Esophagus squamous epithelium (tissue), 5 donors: ENCODE measurements at regions not wholly inside any gene's neighbourhood (a gene's known extent, or its start where the extent isn't known, plus 50 kb on each side); places are given as distances from the start of the nearest gene placed in this dataset.

ENCODE experiments used
- DNase-seq: peaks from one replicate; lab custom pipeline; 2025; lab: John Stamatoyannopoulos, UW
- H3K27ac ChIP-seq, 4 donors: fragments of 200-600 bp; sonication (generic); one replicate each; pipeline ENCODE4 v1.5.1; 2016 to 2019; ENCODE audit warnings: mild to moderate bottlenecking in 1 of 4
- H3K27me3 ChIP-seq, 4 donors: fragments of 200-600 bp; sonication (generic); 1 replicate in 3 of 4; 2 replicates in 1 of 4; pipeline versions ENCODE4 v1.5.1 to v1.6.0; 2017 to 2021; ENCODE audit warnings: antibody characterized with exemption in 1 of 4
- H3K36me3 ChIP-seq, 3 donors: fragments of 200-600 bp; sonication (generic); one replicate each; pipeline ENCODE4 v1.5.1; 2016 to 2019
- H3K4me1 ChIP-seq, 3 donors: fragments of 200-600 bp; sonication (generic); one replicate each; pipeline ENCODE4 v1.5.1; 2017 to 2019
- H3K4me3 ChIP-seq, 4 donors: fragments of 200-600 bp; sonication (generic); 1 replicate in 3 of 4; 2 replicates in 1 of 4; pipeline ENCODE4 v1.5.1; 2016 to 2019; ENCODE audit warnings: mild to moderate bottlenecking in 2 of 4, moderate library complexity in 1 of 4
- H3K9me3 ChIP-seq, 3 donors: fragments of 200-600 bp; sonication (generic); one replicate each; pipeline ENCODE4 v1.5.1; 2016 to 2019
- CTCF ChIP-seq, 6 experiments: fragments of 450-650 bp in 4 of 6; fragments of 200-600 bp in 2 of 6; sonication (generic) in 2 of 6; IDR thresholded peaks; one replicate each; pipeline ENCODE4 v1.5.1; 2016 to 2019; ENCODE audit warnings: antibody characterized with exemption in 6 of 6, mild to moderate bottlenecking in 4 of 6, moderate library complexity in 4 of 6
- POLR2A ChIP-seq, 4 donors: fragments of 450-650 bp; IDR thresholded peaks; one replicate each; pipeline ENCODE4 v1.6.1; 2017; ENCODE audit warnings: antibody characterized with exemption in 4 of 4, mild to moderate bottlenecking in 4 of 4, moderate library complexity in 3 of 4
- WGBS, 2 donors: methylation state at CpG; one replicate each; pipeline ENCODE4 v1.1.5; 2018; 5-methylcytosine and 5-hydroxymethylcytosine counted together
- intact Hi-C: fragments of 100-400 bp; cut with DNase I; formaldehyde crosslinking; loops from one replicate; pipeline ENCODE4 v1.15.0; 2022
- donor health status: DM: yes; HTN: yes; CAD: no.

DNA sequence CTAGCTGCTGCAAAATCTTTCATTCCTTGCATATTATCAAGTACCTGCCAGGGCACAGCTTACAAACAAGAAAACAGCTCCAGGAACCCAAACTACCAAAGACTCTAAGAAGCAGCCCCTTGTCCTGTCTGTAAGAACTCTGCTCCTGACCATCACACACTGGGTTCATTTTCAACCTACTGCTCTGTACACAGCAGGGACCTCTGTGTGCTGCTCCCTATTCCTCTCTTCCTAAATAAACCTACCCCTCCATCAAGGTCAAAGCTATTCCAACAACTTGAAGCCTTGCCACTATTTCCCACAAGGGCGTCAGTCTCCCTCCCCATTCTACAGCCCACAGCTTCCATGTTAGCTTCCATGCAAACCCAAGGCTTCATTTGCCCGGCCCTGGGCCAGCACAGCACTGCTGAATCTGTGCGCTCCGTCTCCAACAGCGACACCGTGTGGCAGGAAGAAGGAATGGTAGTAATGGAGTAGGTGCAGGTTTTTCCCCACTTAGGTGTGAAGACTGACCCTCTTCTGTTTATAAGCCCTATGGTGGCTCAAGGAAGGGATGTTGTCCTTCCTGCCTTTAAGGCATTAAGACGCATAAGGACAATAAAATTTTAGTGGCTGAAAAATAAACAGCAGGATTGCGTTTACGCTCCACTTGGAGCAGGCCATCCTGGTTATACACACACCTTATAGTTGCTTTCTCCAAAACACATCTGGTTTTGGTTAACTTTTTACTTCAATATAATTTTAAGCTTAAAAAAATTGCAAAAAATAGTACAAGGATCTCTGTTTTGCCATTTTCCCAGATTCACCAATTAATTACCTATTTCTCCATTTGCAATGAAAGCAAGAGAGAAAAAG is 115.2 kb upstream of the NXT1 start:
- intact Hi-C loops: no loop called here
- Histone ChIP-seq H3K36me3 (no peaks in the 10 kb centered on the region), H3K4me1 (no peaks in the 10 kb centered on the region), H3K27ac (no peak overlapping the region), H3K4me3 (no peak overlapping the region), H3K27me3 (no peaks in the 10 kb centered on the region), H3K9me3 (peaks cover 0 to 4% (median 0%) of the 10 kb centered on the region in 3 donors)
- no peak for DNase-seq
- WGBS, 2 donors: 34 to 36% methylated on average over 9 of the region's 9 CpGs
- TF ChIP-seq CTCF (IDR thresholded peaks at IDR 0.05) (peak in 5 of 6 experiments; percentile 54 to 84 (median 75)), POLR2A (IDR thresholded peaks at IDR 0.05) (no peak)

GRCh38 chr20:23234311-23235078 is 116.1 kb upstream of the NXT1 start:
- WGBS, 2 donors: 76 to 92% methylated on average over 2 to 3 of the region's 3 CpGs

DNA sequence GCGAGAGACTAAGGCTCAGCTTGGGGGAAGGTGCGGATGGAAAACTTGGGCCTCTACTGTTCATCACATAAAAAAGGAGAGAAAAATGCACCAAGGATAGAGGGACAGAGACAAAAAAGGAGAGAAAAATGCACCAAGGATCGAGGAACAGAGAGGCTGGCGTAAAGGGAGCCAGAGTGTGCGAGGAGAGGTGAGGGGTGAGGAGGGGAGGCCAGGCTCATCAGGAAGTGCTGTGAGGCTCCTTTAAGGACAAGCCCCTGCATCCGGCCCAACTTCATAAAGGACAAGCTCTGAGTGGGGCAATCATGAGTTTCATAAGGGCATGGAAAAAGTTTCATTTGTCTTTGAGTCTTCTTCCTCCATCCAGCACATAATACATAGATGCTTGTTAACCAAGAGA is 117.2 kb upstream of the NXT1 start:
- TF ChIP-seq POLR2A (IDR thresholded peaks at IDR 0.05): no peak
- no peak for TF ChIP-seq CTCF (IDR thresholded peaks at IDR 0.05)
- no peak for DNase-seq
- Histone ChIP-seq H3K4me1 (peaks cover 0 to 5% (median 0%) of the 10 kb centered on the region in 3 donors), H3K9me3 (peaks cover 0 to 4% (median 0%) of the 10 kb centered on the region in 3 donors), H3K36me3 (no peaks in the 10 kb centered on the region), H3K27ac (no peak overlapping the region), H3K27me3 (no peaks in the 10 kb centered on the region), H3K4me3 (no peak overlapping the region)
- 83 to 86% methylated on average over 6 of the region's 6 CpGs for WGBS, 2 donors
- intact Hi-C loops: no loop called here

More at GRCh38 chr20:23234311-23235078, 116.1 kb upstream of the NXT1 start:
- Histone ChIP-seq H3K4me3 (no peak overlapping the region), H3K27me3 (no peaks in the 10 kb centered on the region), H3K9me3 (peaks cover 0 to 4% (median 0%) of the 10 kb centered on the region in 3 donors), H3K36me3 (no peaks in the 10 kb centered on the region), H3K27ac (no peak overlapping the region), H3K4me1 (no peaks in the 10 kb centered on the region)
- intact Hi-C loops: no loop called here
- TF ChIP-seq POLR2A (IDR thresholded peaks at IDR 0.05): no peak
- TF ChIP-seq CTCF (IDR thresholded peaks at IDR 0.05): no peak
- no peak for DNase-seq

DNA sequence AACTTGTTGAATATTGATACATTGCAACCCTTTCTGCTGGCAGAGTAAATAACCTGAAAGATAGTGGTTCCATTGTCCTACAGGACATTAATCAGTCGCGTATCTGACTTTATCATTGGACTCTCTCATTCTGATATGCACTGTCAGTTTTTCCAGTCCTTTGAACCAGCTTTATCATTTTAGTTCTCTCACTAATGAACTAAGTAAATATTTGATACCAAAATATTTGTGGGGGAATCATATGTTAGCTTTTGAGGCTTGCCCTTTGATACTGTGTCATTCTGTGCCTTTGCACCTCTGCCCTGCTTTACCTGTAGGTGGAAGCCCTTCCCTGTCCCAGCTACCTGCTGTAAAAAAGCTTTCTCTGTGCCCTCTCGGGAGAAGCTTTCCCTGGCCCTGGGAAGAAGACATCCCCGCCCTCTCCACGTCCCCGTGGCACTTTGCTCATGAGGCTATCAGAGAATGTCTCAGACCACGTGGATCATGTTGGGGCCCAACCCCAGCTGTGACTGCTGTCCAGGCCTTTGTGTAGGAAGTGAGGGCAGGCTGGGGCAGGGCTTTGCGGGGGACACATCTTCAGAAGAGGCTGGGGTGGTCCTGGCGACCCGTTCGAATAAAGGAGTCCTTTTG is 117.8 kb upstream of the NXT1 start:
- intact Hi-C loops: no loop called here

More for the DNA sequence above, 117.8 kb upstream of the NXT1 start:
- H3K4me3 ChIP-seq: no peak overlapping the region
- no peak for TF ChIP-seq CTCF (IDR thresholded peaks at IDR 0.05)
- no peak for TF ChIP-seq POLR2A (IDR thresholded peaks at IDR 0.05)
- WGBS, 2 donors: 84 to 89% methylated on average over 6 to 10 of the region's 11 CpGs
- no peak overlapping the region for H3K27ac ChIP-seq
- H3K36me3 ChIP-seq: no peaks in the 10 kb centered on the region
- peaks cover 0 to 5% (median 0%) of the 10 kb centered on the region in 3 donors for H3K4me1 ChIP-seq
- no peak for DNase-seq
- H3K9me3 ChIP-seq: peaks cover 0 to 4% (median 0%) of the 10 kb centered on the region in 3 donors
- H3K27me3 ChIP-seq: no peaks in the 10 kb centered on the region
